ENCODE measurements at regions not wholly inside any gene's neighbourhood (a gene's known extent, or its start where the extent isn't known, plus 50 kb on each side); places are given as distances from the start of the nearest gene placed in this dataset.
A peak's percentile ranks its signal among the peaks of the same experiment; 100 is the strongest.

GRCh38 chr15:47437491-47437890, 279.8 kb upstream of the SEMA6D start:
- DNase-seq = peak; percentile 32

GRCh38 chr15:47439146-47440111, 277.9 kb upstream of the SEMA6D start:
- no peak for DNase-seq

- no peak for DNase-seq
These were observed 274.9 kb upstream of the SEMA6D start for GRCh38 chr15:47442371-47442770.

- DNase-seq = no peak
These were observed 273.5 kb upstream of the SEMA6D start for GRCh38 chr15:47443839-47444238.

GRCh38 chr15:47445723-47446392, 271.4 kb upstream of the SEMA6D start:
- no peak for DNase-seq

GRCh38 chr15:47460795-47461573, 256.3 kb upstream of the SEMA6D start:
- DNase-seq = no peak

- no peak for DNase-seq
These were observed 255.6 kb upstream of the SEMA6D start for GRCh38 chr15:47461652-47462141.

GRCh38 chr15:47466357-47466756, 250.9 kb upstream of the SEMA6D start:
- DNase-seq = peak; percentile 10

- DNase-seq = no peak
These were observed 246.3 kb upstream of the SEMA6D start for GRCh38 chr15:47470983-47471382.

- DNase-seq = no peak
These were observed 244.1 kb upstream of the SEMA6D start for GRCh38 chr15:47473106-47473725.

GRCh38 chr15:47473832-47474231, 243.5 kb upstream of the SEMA6D start:
- no peak for DNase-seq

GRCh38 chr15:47475336-47475735, 242.0 kb upstream of the SEMA6D start:
- no peak for DNase-seq

GRCh38 chr15:47477341-47477740, 240.0 kb upstream of the SEMA6D start:
- no peak for DNase-seq

- no peak for DNase-seq
These were observed 233.2 kb upstream of the SEMA6D start for GRCh38 chr15:47484059-47484458.

- DNase-seq = no peak
These were observed 232.3 kb upstream of the SEMA6D start for GRCh38 chr15:47484997-47485396.

GRCh38 chr15:47485419-47485818, 231.9 kb upstream of the SEMA6D start:
- no peak for DNase-seq

- DNase-seq = no peak
These were observed 231.3 kb upstream of the SEMA6D start for GRCh38 chr15:47486040-47486439.

- no peak for DNase-seq
These were observed 225.1 kb upstream of the SEMA6D start for GRCh38 chr15:47492195-47492594.

- no peak for DNase-seq
These were observed 223.7 kb upstream of the SEMA6D start for GRCh38 chr15:47493357-47494247.

GRCh38 chr15:47496343-47497185, 220.7 kb upstream of the SEMA6D start:
- no peak for DNase-seq

GRCh38 chr15:47500842-47501241, 216.5 kb upstream of the SEMA6D start:
- no peak for DNase-seq

Data from NCI-H146 (cell line).